ENCODE measurements at regions not wholly inside any gene's neighbourhood (a gene's known extent, or its start where the extent isn't known, plus 50 kb on each side); places are given as distances from the start of the nearest gene placed in this dataset.

- TF ChIP-seq SUZ12 (IDR thresholded peaks at IDR 0.05; ENCODE audit: extremely low read depth, insufficient read depth, insufficient read length) (no peak), ZNF274 (IDR thresholded peaks at IDR 0.05; ENCODE audit: low read depth, low read length) (no peak)
These were observed 541.2 kb upstream of the MAGEB18 start for GRCh38 chrX:25596921-25597320.
